CD4-positive, alpha-beta memory T cell (primary cell): ENCODE measurements at regions not wholly inside any gene's neighbourhood (a gene's known extent, or its start where the extent isn't known, plus 50 kb on each side); places are given as distances from the start of the nearest gene placed in this dataset.
"Not testable (repeated sequence)": the region's sequence is repeated elsewhere in the genome, so short reads cannot be mapped to it uniquely, and the experiment has no call there.

Experiments used
- CTCF ChIA-PET: fragments of 350-600 bp; sonication (Branson Sonifier 250); formaldehyde crosslinking; loops from one replicate; lab custom pipeline; 2021; ENCODE audit warnings: inconsistent platforms; ENCODE audit not compliant: partially characterized antibody; lab: Charles Lee
- POLR2A ChIA-PET: fragments of 350-600 bp; sonication (Branson Sonifier 250); formaldehyde crosslinking; loops from one replicate; lab custom pipeline; 2021; ENCODE audit not compliant: partially characterized antibody; lab: Charles Lee
- DNase-seq, 5 donors: peaks; one replicate each; pipeline versions ENCODE4 v3.0.0 to v3.0.0-alpha.2; 2020 to 2022; ENCODE audit warnings: mixed read lengths in 1 of 5
- H3K27ac ChIP-seq: one replicate; pipeline ENCODE4 v1.7.0; 2013; ENCODE audit warnings: low read depth, low read length
- H3K27me3 ChIP-seq: 2 replicates; pipeline ENCODE4 v1.7.0; 2013; ENCODE audit warnings: mild to moderate bottlenecking, low read length, moderate library complexity; ENCODE audit not compliant: insufficient read depth
- H3K36me3 ChIP-seq: 2 replicates; pipeline ENCODE4 v1.7.0; 2013; ENCODE audit warnings: mild to moderate bottlenecking, low read length, moderate library complexity; ENCODE audit not compliant: insufficient read depth
- H3K4me1 ChIP-seq: 2 replicates; pipeline ENCODE4 v1.7.0; 2013; ENCODE audit warnings: mild to moderate bottlenecking, low read length, moderate library complexity; ENCODE audit not compliant: insufficient read depth
- H3K4me3 ChIP-seq, 2 donors: one replicate each; pipeline ENCODE4 v1.7.0; 2013; ENCODE audit warnings: low read length in 2 of 2, mild to moderate bottlenecking in 1 of 2
- H3K9me3 ChIP-seq, 2 donors: one replicate each; pipeline ENCODE4 v1.7.0; 2013; ENCODE audit warnings: low read length in 2 of 2, control low read depth in 1 of 2; ENCODE audit not compliant: control insufficient read depth in 1 of 2
- H3K27ac Mint-ChIP-seq, 7 donors: one replicate each; pipeline ENCODE4 v1.8.0; 2020 to 2021; ENCODE audit warnings: mixed read lengths in 7 of 7, mild to moderate bottlenecking in 6 of 7, inconsistent platforms in 3 of 7, moderate library complexity in 3 of 7
- H3K27me3 Mint-ChIP-seq, 2 donors: one replicate each; pipeline ENCODE4 v1.8.0; 2020 to 2021; ENCODE audit warnings: mixed read lengths in 2 of 2
- H3K36me3 Mint-ChIP-seq, 2 donors: one replicate each; pipeline ENCODE4 v1.8.0; 2020 to 2021; ENCODE audit warnings: mixed read lengths in 2 of 2, inconsistent platforms in 1 of 2, mild to moderate bottlenecking in 1 of 2
- H3K4me1 Mint-ChIP-seq, 4 donors: one replicate each; pipeline ENCODE4 v1.8.0; 2020 to 2021; ENCODE audit warnings: mixed read lengths in 4 of 4, mild to moderate bottlenecking in 1 of 4
- H3K4me3 Mint-ChIP-seq, 8 donors: one replicate each; pipeline ENCODE4 v1.8.0; 2020 to 2021; ENCODE audit warnings: mixed read lengths in 8 of 8, mild to moderate bottlenecking in 7 of 8, moderate library complexity in 6 of 8, inconsistent platforms in 3 of 8
- H3K9me3 Mint-ChIP-seq, 8 donors: one replicate each; pipeline ENCODE4 v1.8.0; 2020 to 2021; ENCODE audit warnings: mixed read lengths in 8 of 8, mild to moderate bottlenecking in 5 of 8, inconsistent platforms in 3 of 8, moderate library complexity in 1 of 8
- intact Hi-C: fragments of 100-400 bp; cut with micrococcal nuclease; formaldehyde crosslinking; loops from one replicate; pipeline ENCODE4 v1.15.1; 2023

- H3K4me3 ChIP-seq, H3K27me3 Mint-ChIP-seq, H3K27ac ChIP-seq, H3K27ac Mint-ChIP-seq, CTCF ChIA-PET, intact Hi-C loops, H3K4me1 Mint-ChIP-seq, H3K9me3 Mint-ChIP-seq, POLR2A ChIA-PET, H3K27me3 ChIP-seq, H3K4me3 Mint-ChIP-seq, H3K9me3 ChIP-seq, H3K36me3 Mint-ChIP-seq, H3K4me1 ChIP-seq, H3K36me3 ChIP-seq, DNase-seq: not testable (repeated sequence)
Observed at GRCh38 chr6:58028188-58028587, 710.8 kb downstream of the PRIM2 start.

DNA sequence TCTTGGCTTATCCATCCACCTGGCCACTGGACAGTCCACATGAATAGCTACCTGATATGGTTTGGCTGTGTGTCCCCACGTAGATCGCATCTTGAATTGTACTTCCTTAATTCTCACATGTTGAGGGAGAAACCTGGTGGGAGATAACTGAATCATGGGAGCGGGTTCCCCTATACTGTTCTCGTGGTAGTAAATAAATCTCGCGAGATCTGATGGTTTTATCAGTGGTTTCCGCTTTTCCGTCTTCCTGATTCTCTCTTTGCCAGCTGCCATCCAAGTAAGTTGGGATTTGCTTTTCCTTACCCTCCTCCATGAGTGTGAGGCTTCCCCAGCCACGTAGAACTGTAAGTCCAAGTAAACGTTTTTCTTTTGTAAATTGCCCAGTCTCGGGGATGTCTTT, 720.8 kb downstream of the PRIM2 start:
- H3K36me3 ChIP-seq, H3K4me3 Mint-ChIP-seq, H3K4me3 ChIP-seq, H3K27me3 ChIP-seq, DNase-seq, intact Hi-C loops, POLR2A ChIA-PET, H3K4me1 ChIP-seq, H3K4me1 Mint-ChIP-seq, H3K9me3 Mint-ChIP-seq, H3K27me3 Mint-ChIP-seq, H3K9me3 ChIP-seq, H3K36me3 Mint-ChIP-seq, H3K27ac ChIP-seq, H3K27ac Mint-ChIP-seq, CTCF ChIA-PET: not testable (repeated sequence)

DNA sequence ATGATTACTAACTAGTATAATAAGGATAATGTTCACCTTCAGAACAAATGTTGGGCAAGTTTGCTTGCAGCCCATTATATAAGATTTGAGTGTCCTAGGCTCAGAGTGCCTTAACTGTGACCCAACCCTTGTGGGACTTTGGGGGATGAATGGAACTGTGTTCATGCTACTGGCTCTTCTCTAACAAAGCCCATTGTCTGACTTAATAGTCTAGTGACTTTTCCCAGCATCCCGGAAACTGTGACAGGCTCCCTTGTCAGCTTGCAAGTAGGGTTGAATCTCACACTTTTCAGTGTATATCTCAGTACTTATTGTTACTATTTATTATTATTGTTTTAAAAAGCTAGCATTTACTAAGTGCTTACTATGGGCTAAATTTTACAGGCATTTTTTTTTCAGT, 729.2 kb downstream of the PRIM2 start:
- H3K9me3 Mint-ChIP-seq, H3K4me1 ChIP-seq, H3K4me3 ChIP-seq, CTCF ChIA-PET, H3K27me3 Mint-ChIP-seq, intact Hi-C loops, H3K27ac Mint-ChIP-seq, DNase-seq, H3K36me3 ChIP-seq, H3K27me3 ChIP-seq, H3K4me3 Mint-ChIP-seq, H3K4me1 Mint-ChIP-seq, POLR2A ChIA-PET, H3K27ac ChIP-seq, H3K9me3 ChIP-seq, H3K36me3 Mint-ChIP-seq: not testable (repeated sequence)

- H3K27ac ChIP-seq, H3K4me3 Mint-ChIP-seq, H3K4me3 ChIP-seq, H3K36me3 Mint-ChIP-seq, intact Hi-C loops, H3K27me3 ChIP-seq, H3K9me3 ChIP-seq, H3K4me1 ChIP-seq, H3K9me3 Mint-ChIP-seq, POLR2A ChIA-PET, H3K4me1 Mint-ChIP-seq, CTCF ChIA-PET, H3K27me3 Mint-ChIP-seq, H3K27ac Mint-ChIP-seq, DNase-seq, H3K36me3 ChIP-seq: not testable (repeated sequence)
Observed at GRCh38 chr6:58047389-58047788, 730.0 kb downstream of the PRIM2 start.

DNA sequence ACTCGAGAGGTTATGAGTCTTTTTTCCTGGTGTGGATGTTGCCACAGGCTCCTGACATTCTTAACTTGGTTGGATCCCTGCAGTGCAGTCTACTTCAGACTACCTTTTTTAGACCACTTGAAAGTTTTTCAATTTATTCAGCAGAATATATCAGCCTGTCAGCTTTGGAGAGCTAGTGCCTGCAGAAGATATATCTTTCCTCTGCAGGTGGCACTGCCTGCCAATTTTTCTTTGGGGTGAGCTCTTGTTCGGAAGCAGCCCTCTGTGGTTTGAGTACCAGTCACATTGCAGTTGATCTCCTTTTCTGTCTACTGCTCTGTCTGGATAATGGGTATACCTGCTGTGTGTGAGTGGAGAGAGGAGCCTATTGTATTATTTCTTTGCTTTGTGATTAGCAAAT, 730.4 kb downstream of the PRIM2 start:
- H3K4me1 Mint-ChIP-seq, intact Hi-C loops: not testable (repeated sequence)

GRCh38 chr6:58055465-58056176, 738.2 kb downstream of the PRIM2 start:
- H3K9me3 ChIP-seq, CTCF ChIA-PET, H3K36me3 ChIP-seq, DNase-seq, intact Hi-C loops, POLR2A ChIA-PET, H3K4me1 Mint-ChIP-seq, H3K27me3 ChIP-seq, H3K36me3 Mint-ChIP-seq, H3K4me3 ChIP-seq, H3K27me3 Mint-ChIP-seq, H3K27ac ChIP-seq, H3K9me3 Mint-ChIP-seq, H3K4me3 Mint-ChIP-seq, H3K27ac Mint-ChIP-seq, H3K4me1 ChIP-seq: not testable (repeated sequence)

More for the DNA sequence above, 730.4 kb downstream of the PRIM2 start:
- H3K27ac ChIP-seq, H3K4me3 Mint-ChIP-seq, H3K4me3 ChIP-seq, DNase-seq, H3K36me3 Mint-ChIP-seq, CTCF ChIA-PET, H3K4me1 ChIP-seq, H3K9me3 Mint-ChIP-seq, H3K27me3 Mint-ChIP-seq, H3K36me3 ChIP-seq, H3K27me3 ChIP-seq, H3K27ac Mint-ChIP-seq, POLR2A ChIA-PET, H3K9me3 ChIP-seq: not testable (repeated sequence)

DNA sequence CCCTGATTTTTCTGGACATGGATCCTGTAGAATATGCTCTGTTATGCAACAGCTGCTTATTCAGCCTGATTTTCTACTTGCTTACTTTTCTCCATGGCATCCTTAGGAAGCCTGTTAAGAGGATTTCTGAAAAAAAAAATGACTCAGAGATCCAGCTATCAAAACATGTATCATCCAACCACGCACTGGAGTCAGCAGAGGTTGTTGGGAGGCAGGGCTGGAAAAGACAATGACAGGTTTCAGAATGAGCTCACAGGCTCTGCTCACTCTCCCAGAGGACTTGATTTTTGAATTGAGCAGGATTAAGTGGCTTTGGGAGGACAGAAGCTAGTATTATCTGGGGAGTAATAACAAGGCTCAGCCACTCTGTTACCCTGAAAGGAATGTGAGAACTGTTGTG, 742.3 kb downstream of the PRIM2 start:
- H3K36me3 ChIP-seq, DNase-seq, POLR2A ChIA-PET, H3K4me1 Mint-ChIP-seq, H3K9me3 Mint-ChIP-seq, CTCF ChIA-PET, H3K27ac Mint-ChIP-seq, intact Hi-C loops, H3K36me3 Mint-ChIP-seq, H3K27me3 ChIP-seq, H3K27me3 Mint-ChIP-seq, H3K4me1 ChIP-seq, H3K9me3 ChIP-seq, H3K27ac ChIP-seq, H3K4me3 Mint-ChIP-seq, H3K4me3 ChIP-seq: not testable (repeated sequence)

DNA sequence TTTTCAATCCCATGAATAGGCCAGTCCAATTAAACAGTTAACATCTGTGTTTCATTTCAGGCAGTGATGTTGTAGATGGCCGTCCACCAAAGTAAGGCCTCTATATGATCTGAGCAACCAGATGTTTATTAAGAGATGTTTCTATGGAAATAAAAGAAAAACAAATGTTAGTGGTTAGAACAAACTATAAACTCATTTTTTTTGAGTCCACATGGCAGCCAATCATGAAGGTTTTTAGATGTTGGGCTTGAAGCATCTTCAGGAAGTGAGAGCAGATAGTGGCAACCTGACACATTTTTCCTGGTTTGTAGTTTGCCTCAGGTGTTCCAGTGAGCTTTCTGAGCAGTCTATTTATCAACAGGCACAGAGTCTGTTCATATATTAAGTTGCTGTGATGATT, 746.1 kb downstream of the PRIM2 start:
- H3K9me3 ChIP-seq, H3K36me3 Mint-ChIP-seq, H3K4me1 ChIP-seq, H3K36me3 ChIP-seq, H3K27ac Mint-ChIP-seq, DNase-seq, H3K9me3 Mint-ChIP-seq, intact Hi-C loops, CTCF ChIA-PET, H3K27me3 Mint-ChIP-seq, H3K27ac ChIP-seq, H3K27me3 ChIP-seq, H3K4me3 ChIP-seq, POLR2A ChIA-PET, H3K4me3 Mint-ChIP-seq, H3K4me1 Mint-ChIP-seq: not testable (repeated sequence)
